NAMALWA (cell line): ENCODE measurements at regions not wholly inside any gene's neighbourhood (a gene's known extent, or its start where the extent isn't known, plus 50 kb on each side); places are given as distances from the start of the nearest gene placed in this dataset.
A peak's percentile ranks its signal among the peaks of the same experiment; 100 is the strongest.

Source experiments
- DNase-seq: peaks from one replicate; pipeline ENCODE4 v3.0.0-alpha.2; 2015; ENCODE audit warnings: low spot score

DNA sequence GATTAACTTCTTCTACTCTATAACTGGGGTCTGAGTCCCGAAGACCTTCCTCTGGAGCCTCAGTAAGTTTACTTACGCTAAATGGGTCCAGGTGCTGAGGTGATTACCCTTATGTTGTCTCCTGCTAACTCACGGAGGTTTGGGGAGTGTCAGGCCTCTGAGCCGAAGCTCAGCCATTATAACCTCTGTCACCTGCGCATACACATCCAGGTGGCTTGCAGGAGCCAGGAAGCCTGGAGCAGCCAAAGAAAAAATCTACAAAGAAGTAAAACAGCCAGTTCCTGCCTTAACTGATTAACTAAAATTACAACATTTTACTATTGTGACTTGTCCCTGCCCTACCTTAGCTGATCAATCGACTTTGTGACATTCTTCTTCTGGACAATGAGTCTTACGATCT is 350.7 kb downstream of the GLRX3 start:
- no peak for DNase-seq

DNA sequence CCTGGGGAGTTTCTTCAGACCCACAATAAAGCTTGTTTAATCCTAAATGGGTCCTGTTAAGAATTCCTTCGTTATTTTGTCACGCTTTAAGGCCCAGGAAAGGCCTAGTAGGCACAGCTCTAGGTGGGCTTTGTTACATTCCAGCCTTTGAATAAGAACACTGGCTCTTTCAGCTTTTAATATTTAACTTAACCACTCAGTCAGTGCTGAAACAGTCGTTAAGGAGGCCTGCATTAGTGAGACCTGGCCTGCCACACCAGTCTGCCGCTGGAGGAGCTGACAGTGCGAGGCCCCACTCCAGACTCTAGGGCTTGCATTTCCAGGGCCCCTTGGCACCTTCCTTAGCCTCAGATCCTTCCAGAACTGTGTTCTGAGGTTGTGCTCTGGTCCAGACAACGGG is 351.4 kb downstream of the GLRX3 start:
- no peak for DNase-seq

DNA sequence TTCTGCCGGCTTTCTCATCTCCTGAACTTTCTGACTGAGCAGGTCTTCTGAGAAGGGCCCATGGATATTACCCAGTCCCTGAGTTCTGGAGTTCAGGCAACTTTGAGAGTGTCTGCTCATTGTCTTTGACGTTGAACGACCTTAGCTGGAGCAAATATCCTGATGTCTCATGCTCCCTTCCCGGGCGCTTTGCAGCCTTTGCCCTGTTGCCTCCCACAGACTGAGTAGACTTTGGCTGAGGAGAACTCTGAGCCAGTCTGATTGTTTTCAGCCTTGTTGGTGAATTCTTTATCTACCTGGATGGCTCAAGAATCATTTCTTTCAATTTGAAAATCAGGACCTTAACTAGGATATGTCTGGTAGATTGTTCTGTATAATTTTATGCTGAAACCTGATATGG is 353.7 kb downstream of the GLRX3 start:
- no peak for DNase-seq

DNA sequence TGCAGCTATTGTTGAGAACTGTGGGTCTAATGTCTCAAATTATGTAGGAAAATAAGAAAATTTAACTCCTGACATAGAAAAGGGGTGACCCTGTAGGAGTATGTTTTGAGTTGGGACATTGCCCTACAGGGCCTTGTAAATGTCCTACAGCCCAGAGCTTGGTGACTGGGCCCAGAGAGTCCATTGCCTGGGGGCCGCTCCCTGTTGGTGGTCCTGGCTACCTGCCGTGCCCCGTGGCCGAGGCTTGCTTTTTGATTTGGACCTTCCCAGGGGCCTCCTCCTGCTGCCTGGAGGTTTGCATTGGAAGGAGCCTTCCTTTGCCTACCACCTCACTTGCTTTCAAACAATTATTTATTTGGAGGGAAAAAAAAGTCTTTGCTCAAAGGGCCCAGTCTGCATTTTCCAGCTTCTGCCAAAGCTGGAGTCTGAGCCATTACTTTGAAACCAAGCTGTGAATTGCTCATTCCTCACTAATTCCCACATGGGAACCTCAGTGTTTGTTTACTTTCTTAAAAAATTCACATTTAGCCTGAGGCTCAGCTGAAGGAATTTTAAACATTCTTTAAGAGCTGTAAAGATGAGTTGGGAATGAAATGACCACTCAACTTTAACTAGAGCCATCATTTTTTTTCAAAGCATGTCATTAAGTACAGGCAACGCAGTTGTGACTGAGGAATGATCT is 355.0 kb downstream of the GLRX3 start:
- DNase-seq: no peak

DNA sequence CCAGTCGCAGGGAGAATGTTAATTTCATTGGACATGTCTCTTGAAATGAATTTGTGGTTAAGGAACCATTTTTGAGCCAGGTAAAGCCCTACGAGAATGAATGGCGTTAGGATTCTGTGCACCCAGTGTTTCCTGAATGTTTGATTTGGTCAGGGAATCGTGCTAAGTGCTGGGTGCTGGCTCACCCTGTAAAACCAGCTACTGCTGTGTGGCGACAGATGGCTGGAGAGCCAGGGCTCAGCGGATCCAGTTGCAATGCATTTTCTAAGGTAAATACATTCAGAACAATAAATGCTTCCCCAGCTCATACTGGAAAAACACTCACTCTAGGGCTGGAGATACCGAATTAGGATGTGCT is 355.5 kb downstream of the GLRX3 start:
- no peak for DNase-seq

DNA sequence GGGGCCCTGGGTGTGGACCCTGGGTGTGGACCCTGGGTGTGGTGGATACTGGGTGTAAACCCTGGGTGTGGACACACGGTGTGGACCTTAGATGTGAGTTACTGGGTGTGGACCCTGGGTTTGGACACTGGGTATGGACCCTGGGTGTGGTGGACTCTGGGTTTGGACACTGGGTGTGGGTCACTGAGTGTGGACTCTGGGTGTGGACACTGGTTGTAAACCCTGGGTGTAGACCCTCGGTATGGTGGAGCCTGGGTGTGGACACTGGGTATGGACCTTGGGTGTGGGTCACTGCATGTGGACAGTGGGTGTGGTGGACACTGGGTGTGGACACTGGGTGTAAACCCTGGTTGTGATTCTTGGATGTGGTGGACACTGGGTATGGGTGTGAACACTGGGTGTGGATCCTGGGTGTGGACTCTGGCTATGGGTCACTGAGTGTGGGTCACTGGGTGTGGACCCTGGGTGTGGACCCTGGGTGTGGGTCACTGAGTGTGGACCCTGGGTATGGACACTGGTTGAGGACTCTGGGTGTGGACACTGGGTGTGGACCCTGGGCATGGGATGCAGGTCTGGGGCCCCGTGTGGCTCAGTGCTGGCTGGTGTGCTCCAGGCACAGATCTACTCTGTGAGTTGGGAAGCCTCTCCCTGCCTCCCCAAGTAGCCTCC is 356.2 kb downstream of the GLRX3 start:
- no peak for DNase-seq

DNA sequence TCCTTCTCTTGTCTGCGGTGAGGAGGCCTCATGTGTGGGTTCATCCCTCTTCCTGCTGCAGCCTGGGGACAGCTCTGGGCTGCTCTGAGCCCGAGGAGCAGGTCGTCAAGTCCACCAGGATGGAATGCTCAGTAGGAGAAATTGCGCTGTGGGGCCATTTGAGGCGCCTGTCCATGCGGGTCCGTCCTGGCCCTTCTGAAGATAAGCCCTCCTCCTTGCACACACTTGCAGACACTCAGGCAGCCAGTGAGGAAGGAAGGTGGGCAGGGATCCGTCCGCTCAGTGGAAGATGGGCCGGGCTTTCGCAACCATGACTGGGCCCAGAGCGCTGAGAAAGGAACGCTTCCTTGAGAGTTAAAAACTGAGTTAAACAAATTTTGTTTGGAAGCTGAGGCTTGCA is 356.8 kb downstream of the GLRX3 start:
- DNase-seq: no peak

DNA sequence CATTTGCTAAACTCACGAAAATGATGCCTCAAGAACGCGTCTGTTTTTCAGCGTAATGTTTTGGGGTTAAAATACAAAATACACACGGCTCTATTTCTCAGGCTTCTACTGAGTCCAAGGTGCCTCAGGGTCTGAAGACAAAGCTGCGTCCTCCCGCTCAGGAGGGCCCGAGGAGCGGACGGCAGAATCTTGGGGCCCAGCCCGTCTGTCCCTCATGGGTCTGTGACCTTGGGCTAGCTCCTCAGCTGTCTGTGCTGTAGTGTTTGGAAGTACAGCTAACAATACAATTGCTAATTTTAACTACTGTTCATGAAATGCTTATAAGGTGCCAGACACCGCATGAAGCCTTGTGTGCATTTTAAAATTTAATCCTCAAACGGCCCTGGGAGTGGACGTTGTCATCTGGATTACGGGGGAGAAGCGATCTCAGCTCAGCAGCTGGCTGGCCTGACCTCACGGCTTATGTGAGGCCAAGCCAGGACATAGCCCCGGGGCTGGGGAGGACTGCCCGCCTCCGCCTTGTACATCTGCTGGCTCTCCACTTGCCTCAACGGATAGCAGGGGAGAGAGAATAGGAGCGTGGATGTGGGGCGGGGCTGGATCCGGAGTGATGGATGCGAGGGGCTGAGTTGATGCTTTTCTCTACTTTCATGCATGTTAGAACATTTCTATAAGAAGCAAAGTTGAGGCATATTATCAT is 357.4 kb downstream of the GLRX3 start:
- no peak for DNase-seq

DNA sequence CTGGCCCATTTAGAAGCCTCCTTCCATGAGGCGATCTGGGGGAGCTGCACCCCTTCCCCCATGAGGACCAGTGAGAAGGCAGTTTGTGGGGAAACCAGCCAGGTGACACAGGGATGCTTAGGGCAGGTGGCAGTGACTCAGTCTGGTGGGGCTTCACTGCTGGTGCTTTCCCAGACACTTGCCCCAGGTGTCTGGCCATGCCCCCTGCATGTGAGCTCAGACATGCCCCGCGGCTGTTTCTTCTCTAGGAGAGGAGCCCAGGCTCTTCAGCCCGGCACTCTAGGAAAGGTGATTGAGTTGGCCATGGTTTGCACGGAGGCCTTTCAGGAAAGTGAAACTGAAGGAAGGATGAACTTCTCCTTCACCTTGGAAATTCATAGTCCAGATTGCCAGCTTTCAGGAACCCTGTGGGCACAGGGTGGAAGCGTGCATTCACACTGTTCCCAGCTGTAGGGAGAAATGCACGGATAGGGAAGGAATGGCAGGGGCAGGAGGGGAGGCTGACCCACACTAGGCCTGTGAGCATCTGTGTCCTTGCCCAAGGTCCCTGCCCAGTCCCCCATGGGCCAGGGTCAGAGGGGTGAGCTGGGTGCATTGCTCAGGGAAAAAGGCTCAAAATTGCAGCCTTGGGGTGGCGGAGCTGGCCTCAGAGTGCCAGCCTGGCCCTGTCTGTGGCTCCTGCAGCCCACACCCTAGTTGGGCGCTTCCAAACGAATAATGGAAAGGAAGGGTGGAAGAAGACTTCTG is 359.1 kb downstream of the GLRX3 start:
- no peak for DNase-seq

DNA sequence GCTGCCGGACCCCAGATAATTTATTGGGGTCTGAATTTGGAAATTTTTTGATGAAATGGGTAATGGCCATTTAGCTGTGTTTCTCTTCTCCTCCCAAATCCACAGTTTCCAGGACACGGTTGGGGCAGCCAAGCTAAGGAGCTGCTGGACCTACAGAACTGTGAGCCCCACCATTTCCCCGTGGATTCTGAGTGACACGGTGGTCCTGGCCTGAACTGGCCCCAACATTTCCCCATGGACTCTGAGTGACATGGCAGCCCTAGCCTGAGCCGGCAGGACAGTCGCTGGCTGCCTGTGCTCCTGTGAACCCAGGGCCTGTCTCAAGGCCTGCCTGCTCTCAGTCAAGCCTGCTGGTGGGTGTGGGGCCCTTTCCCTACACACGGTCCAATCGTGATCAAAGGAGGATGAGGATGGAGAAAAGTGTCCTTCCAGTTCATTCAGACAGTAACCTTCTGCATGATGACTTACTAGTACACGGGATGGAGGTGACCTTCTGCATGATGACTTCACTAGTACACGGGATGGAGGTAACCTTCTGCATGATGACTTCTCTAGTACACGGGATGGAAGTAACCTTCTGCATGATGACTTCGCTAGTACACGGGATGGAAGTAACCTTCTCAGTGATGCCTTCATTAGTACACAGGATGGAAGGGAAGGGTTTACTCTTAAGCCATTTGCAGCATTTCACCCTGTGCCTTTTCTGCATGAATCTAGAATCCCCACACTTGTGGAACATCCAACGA is 359.9 kb downstream of the GLRX3 start:
- peak; percentile 2 for DNase-seq

DNA sequence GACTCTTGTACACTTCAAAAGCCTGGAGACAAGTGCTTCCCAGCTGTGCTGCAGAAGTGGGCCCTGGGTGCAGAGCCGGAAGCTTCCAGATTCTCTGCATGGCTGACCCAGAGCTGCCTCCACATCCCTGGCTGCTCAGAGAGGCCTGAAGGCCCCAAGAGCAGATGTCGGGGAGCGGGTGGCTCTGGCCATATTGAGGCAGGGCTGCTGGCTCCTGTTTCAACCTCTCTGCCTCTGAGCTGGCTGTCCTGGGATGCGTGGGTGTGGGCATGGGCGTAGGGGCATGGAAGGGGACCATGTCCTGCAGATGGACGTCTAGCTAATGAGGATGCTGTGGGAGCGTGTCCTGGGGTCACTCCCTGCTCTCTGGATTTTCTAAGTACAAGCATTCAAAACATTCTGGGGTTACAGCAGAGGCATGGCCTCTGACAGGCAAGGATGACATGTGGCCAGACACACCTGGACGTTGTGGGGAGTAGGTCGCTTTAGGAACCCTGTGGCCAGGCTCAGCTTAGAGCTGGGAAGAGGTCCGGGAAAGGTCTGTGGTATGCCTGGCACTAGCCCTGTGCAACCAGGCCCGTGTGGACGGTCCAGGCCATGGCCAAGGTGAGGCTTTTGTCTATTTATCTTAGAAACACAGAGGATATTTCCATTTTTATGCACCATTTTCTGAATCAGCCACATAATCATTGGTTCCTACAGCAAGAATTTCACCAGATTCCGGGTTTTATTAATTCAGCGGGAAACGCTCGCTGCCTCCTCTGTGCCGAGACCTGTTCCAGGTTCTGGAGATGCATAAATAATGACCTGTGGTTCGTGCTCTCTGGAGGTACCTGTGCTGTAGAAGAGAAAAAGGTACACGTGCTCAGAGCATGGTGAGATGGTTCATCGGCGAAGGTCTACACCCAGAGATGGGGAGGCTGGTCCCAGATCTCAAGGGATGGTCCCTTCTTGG is 361.1 kb downstream of the GLRX3 start:
- no peak for DNase-seq

DNA sequence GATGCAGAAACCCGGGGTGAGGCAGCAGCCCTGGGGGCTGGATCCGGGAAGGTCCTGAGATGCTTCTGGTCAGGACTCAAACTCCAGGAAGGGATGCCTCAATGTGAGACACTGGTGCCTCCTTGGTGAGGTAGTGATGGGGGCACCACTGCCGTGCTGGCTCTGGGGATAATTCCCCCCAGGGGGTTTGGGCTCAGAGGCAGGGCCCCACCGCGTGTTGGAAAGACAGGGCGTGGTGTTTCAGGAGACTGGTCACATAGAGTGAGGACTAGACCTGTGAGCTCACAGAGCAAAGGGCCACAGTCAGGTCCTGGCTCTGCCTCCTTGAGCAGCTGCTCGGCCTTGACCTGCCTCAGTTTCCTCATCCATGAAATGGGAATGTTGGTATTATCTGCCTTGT is 361.9 kb downstream of the GLRX3 start:
- no peak for DNase-seq

DNA sequence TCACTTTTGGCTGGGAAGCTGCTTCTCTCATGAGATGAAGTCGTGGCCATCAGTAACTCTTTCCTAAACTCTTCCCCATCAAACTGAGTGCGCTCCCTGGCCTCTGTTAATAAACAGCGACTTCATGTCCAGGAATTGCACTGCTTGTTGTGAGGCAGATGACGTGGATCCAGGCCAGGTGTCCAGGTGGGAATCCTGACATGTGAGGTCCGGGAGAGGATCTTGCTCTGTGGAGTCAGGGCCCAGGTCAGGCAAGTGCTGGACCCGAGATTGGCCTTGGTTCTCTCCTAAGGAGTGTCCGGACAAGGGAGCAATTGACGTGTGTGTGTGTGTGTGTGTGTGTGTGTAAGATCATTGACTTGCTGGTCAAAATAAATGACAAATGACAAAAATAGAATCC is 362.7 kb downstream of the GLRX3 start:
- DNase-seq: no peak

DNA sequence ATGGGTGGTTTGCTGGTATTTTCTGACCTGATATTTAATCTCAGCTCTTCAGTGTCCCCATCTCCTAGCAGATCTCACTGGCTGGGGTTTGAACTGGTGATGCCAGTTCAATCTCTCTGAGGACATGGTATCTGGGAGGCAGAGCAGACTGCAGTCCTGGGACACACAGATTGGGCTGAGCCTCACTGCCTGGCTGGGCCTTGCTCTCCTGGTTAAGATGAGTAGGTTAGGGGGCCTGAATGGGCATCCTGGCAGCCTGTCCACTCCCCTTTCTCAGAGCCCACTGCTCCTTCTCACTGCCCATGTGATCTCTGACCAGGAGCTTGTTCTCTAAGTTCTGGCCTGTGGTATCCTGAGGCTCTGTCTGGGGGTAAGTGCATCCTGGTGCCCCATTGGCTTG is 363.4 kb downstream of the GLRX3 start:
- no peak for DNase-seq

DNA sequence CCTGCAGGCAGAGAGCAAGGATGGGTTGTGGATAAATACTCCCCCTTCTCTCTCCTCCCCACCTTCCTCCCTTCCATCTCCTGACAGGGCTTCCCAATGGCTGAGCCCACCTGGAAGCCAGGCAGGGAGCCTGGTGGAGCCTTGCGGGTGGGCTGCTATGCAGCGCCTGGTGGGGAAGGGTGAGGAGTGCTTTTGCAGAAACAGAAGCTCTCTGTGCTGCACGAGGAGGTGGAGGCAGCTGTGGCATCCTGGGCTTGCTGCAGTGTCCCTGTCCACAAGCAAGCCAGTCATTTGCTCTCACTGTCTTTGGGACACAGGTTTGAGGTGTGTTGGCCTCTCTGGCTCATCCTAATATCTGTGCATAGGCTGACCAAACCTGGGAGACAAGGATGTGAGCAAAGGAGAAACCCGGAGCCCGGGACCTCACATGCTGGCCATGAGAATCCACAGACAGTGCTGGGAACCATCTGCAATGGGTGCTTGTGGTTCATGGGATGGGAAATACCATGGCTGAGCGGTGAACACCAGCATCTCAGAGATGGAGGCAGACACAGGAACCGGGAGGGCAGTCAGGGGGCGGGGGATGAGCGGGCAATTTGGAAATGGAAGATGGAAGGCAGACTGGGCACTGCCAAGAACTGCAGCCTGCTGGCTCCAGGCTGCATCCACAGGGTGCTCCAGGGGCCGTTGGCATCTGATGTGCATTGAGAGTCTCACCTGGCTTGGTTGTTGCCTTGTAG is 364.2 kb downstream of the GLRX3 start:
- no peak for DNase-seq

DNA sequence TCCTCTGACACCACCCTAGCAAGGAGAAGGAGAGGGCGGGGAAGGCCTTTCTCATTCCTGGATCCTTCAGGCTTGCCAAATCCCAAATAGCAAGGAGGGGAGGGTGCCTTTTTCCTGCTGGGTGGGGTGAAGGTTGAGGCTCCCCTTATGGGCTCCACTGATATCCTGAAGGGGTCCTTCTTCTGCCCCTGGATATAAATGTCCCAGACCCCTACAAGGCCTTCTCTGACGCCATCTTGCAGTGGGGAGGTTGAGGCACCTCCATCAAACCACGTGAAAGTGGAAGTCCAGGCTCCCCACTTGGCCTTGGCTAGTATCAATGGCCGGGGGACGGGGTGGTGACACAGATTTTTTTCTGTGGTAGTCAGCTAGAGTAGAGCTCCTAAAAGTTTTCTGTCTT is 371.3 kb downstream of the GLRX3 start:
- DNase-seq: no peak

DNA sequence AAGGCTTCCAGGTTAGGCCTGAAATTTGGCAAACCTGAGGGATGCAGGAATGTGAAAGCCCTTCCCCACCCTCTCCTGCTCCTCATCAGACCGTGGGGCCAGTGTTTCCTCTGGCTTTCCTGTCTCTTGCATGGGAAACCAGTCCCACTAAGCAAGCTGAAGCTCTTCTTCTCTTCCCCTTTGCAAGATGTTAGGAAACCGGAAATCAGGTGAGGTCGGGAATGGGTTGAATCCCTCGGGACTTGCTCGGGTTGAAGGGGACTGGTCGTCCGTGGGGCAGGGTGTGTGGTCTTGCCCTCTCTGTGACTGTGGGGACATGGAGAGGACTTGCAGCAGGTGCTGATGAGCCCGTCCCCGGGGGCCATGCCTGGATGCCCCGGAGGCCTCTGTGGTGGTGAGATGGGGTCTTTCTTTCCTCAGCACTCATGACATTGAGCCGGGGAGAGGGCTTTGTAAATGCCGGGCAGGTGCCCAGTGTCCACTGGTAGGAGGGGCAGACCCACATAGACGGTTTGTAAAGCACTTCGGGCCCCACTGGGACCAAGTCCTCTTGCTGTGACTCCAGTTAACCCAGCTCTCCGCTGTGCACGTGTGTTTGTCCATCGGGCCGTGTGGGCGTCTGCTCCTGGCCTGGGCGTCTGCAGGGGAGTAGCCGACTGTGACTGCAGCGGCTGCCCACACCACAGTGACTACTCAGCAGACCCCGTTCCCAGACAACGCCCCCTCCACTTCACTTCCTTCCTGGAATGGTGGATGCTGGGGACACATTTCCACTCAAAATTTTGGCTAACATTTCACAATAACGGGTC is 373.9 kb downstream of the GLRX3 start:
- DNase-seq: no peak

DNA sequence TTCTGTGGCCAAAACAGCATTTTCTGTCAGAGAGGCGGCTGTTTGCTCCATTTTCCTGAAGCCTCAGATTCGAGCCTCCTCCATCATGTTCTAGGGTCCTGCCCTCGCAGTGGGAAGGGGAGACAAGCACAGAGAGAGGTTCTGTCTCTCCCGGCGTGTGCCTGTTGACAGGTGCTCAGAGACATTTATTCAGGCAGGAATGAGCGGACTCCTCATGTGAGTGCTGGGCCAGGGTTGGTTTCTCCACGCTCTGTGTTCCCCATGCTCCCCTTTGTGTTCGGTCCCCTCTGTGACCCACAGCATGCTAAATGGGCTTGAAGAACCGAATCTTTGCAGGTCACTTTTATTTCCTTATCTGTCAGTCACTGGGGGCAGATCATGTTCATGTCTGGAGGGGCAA is 374.6 kb downstream of the GLRX3 start:
- no peak for DNase-seq

DNA sequence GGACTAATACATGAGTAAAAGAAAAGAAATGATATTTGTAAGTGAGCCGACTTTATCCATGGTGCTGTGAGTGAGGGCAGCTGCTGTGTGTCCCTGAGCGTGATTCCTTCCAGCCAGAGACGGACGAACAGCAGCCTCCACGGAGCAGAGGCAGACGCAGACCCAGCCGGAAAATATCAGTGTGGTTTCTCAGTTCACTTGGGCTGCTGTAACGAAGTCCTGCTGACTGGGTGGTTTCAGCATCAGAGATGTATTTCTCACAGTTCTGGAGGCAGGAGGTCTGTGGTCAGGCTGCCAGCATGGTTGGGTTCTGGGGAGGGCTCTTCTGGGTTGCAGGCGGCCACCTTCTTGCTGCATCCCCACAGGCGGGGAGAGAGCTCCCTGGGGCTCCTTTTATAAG is 375.6 kb downstream of the GLRX3 start:
- no peak for DNase-seq
